Stomach (tissue), 8 donors: ENCODE measurements at regions not wholly inside any gene's neighbourhood (a gene's known extent, or its start where the extent isn't known, plus 50 kb on each side); places are given as distances from the start of the nearest gene placed in this dataset.

Source experiments
- DNase-seq, 2 donors: peaks; one replicate each; pipeline versions ENCODE4 v3.0.0 to v3.0.0-alpha.2; 2013 to 2019
- H3K27ac ChIP-seq, 5 donors: fragments of 200-600 bp in 4 of 5; sonication (generic) in 4 of 5; one replicate each; pipeline ENCODE4 v1.5.1; 2013 to 2019; ENCODE audit warnings: mild to moderate bottlenecking in 1 of 5, moderate library complexity in 1 of 5
- H3K27me3 ChIP-seq, 3 donors: fragments of 200-600 bp; sonication (generic); one replicate each; pipeline ENCODE4 v1.5.1; 2017 to 2019; ENCODE audit warnings: mixed run types in 1 of 3
- H3K36me3 ChIP-seq, 4 donors: fragments of 200-600 bp; sonication (generic); 1 replicate in 3 of 4; 2 replicates in 1 of 4; pipeline ENCODE4 v1.5.1; 2016 to 2019
- H3K4me1 ChIP-seq, 4 donors: fragments of 200-600 bp; sonication (generic); one replicate each; pipeline ENCODE4 v1.5.1; 2016 to 2019
- H3K4me3 ChIP-seq, 4 donors: fragments of 200-600 bp; sonication (generic) in 3 of 4; one replicate each; pipeline ENCODE4 v1.5.1; 2016 to 2019; ENCODE audit warnings: mild to moderate bottlenecking in 1 of 4
- H3K9me3 ChIP-seq, 4 donors: fragments of 200-600 bp; sonication (generic); one replicate each; pipeline ENCODE4 v1.5.1; 2016 to 2019
- EP300 ChIP-seq: sonication (generic); formaldehyde crosslinking; IDR thresholded peaks from one replicate; pipeline ENCODE4 v1.6.1; 2017; ENCODE audit warnings: antibody characterized with exemption
- POLR2A ChIP-seq, 4 donors: fragments of 450-650 bp; IDR thresholded peaks; one replicate each; pipeline ENCODE4 v1.6.1; 2016; ENCODE audit warnings: antibody characterized with exemption in 4 of 4, control low read depth in 2 of 4, mild to moderate bottlenecking in 1 of 4, moderate library complexity in 1 of 4
- POLR2AphosphoS5 ChIP-seq, 3 donors: sonication (generic); formaldehyde crosslinking; IDR thresholded peaks; one replicate each; pipeline ENCODE4 v1.6.1; 2016; ENCODE audit warnings: antibody characterized with exemption in 3 of 3
- WGBS, 5 donors: extraction: QIAGEN DNeasy Blood & Tissue Kit in 3 of 5; methylation state at CpG; one replicate each; pipeline versions ENCODE4 v1.1.5 to v1.1.7; 2013 to 2018; 5-methylcytosine and 5-hydroxymethylcytosine counted together
- intact Hi-C: fragments of 100-400 bp; cut with DNase I; formaldehyde crosslinking; loops from one replicate; pipeline ENCODE4 v1.15.1; 2023; ENCODE audit warnings: low total_unique reads
- TF ChIP-seq, protein P1 (sequence below), 7 experiments: fragments of 450-650 bp in 4 of 7; fragments of 200-600 bp in 3 of 7; sonication (generic) in 3 of 7; IDR thresholded peaks; one replicate each; pipeline ENCODE4 v1.5.1; 2016 to 2019; ENCODE audit warnings: antibody characterized with exemption in 7 of 7, control low read depth in 2 of 7, mild to moderate bottlenecking in 1 of 7
- donor health status: healthy with polysubstance abuse.
- donor health status: Bipolar disorder and iron deficiency.
- donor health status: healthy.

GRCh38 chr6:170096191-170096802, 194.6 kb downstream of the DLL1 start:
- peaks cover 0 to 8% (median 0%) of the 10 kb centered on the region in 4 donors for H3K9me3 ChIP-seq
- H3K27me3 ChIP-seq: peaks cover 0 to 17% (median 0%) of the 10 kb centered on the region in 3 donors
- no peak overlapping the region for H3K4me3 ChIP-seq
- no peaks in the 10 kb centered on the region for H3K36me3 ChIP-seq
- intact Hi-C loops: no loop called here
- H3K4me1 ChIP-seq: peaks cover 0 to 4% (median 0%) of the 10 kb centered on the region in 4 donors
- WGBS, 5 donors: 63 to 78% (median 72%) methylated on average over 19 to 23 of the region's 23 CpGs
- H3K27ac ChIP-seq: no peak overlapping the region
- TF ChIP-seq POLR2A (IDR thresholded peaks at IDR 0.05): no peak
- TF ChIP-seq, protein P1, sequence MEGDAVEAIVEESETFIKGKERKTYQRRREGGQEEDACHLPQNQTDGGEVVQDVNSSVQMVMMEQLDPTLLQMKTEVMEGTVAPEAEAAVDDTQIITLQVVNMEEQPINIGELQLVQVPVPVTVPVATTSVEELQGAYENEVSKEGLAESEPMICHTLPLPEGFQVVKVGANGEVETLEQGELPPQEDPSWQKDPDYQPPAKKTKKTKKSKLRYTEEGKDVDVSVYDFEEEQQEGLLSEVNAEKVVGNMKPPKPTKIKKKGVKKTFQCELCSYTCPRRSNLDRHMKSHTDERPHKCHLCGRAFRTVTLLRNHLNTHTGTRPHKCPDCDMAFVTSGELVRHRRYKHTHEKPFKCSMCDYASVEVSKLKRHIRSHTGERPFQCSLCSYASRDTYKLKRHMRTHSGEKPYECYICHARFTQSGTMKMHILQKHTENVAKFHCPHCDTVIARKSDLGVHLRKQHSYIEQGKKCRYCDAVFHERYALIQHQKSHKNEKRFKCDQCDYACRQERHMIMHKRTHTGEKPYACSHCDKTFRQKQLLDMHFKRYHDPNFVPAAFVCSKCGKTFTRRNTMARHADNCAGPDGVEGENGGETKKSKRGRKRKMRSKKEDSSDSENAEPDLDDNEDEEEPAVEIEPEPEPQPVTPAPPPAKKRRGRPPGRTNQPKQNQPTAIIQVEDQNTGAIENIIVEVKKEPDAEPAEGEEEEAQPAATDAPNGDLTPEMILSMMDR (IDR thresholded peaks at IDR 0.05): no peak
- no peak for TF ChIP-seq EP300
- TF ChIP-seq POLR2AphosphoS5 (IDR thresholded peaks at IDR 0.05): no peak
- DNase-seq: peak; percentile 14 to 38

DNA sequence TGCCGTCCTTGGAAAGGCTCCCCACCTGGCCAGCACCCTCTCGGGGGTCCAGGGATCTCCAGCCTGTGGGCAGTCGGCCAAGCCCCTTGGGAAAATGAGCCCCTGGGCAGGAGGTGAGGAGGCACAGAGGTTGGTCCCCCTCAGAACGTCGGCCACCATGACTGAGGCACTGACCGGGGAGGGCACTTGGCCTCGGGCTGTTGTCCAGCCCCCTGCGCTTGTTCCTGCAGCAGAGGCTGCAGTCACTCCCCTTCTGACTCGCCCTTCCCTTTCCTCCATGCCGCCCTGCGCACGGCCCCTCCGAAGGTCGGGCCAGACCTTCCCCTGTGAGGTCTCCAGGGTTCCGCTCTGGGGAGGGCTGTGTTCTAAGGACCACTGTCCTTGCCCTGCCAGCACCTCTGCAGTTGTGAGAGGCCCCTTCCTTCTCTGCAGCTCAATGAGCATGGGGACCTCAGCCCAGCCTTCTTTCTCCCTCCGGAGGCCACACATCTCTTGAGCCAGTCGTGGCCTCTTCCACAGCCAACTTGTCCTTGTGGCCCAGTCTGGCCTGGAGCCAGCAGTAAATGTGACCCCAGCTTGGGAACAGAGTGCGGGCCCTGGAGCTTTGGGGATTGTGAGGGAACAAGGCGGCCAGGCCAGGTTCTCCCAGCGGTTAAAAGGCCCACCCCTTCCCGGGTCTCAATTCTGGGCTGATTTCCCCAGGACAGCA, 195.5 kb downstream of the DLL1 start:
- TF ChIP-seq POLR2A (IDR thresholded peaks at IDR 0.05) (no peak), EP300 (no peak), POLR2AphosphoS5 (IDR thresholded peaks at IDR 0.05) (no peak)
- TF ChIP-seq, protein P1 (IDR thresholded peaks at IDR 0.05): no peak
- H3K27ac ChIP-seq: no peak overlapping the region
- no peaks in the 10 kb centered on the region for H3K36me3 ChIP-seq
- H3K4me3 ChIP-seq: no peak overlapping the region
- peak in 1 of 2 donors; percentile 21 for DNase-seq
- intact Hi-C loops: no loop called here
- no peaks in the 10 kb centered on the region for H3K9me3 ChIP-seq
- 84 to 90% (median 87%) methylated on average over 15 to 21 of the region's 21 CpGs for WGBS, 5 donors
- H3K4me1 ChIP-seq: peaks cover 0 to 4% (median 0%) of the 10 kb centered on the region in 4 donors
- peaks cover 0 to 17% (median 0%) of the 10 kb centered on the region in 3 donors for H3K27me3 ChIP-seq

DNA sequence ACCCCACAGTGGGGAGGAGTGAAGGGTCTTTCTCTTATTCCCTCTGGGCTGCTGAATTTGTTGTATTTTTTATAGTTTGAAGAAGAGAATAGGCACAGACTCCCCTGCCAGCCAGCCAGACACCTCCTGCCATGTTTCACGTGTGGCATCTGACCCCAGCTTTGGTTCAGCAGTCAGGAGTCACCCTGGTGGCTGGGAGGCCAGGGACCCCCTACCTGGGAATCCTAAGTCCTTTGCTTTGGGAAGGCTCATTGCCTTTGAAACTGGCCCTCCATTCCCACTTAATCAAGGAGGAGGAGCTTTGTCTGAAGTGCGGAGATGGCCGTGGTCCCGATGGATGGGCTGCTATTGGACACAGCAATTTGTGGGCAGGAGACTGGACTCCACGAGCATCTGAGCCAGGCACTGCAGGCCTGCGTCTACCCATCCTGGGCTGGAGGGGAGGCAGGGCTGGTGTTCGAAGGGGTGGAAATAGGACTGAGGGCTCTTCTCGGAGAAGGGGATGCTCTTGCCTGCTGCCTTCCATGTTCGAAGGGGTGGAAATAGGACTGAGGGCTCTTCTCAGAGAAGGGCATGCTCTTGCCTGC, 196.1 kb downstream of the DLL1 start:
- Histone ChIP-seq H3K27ac (no peak overlapping the region), H3K36me3 (no peaks in the 10 kb centered on the region), H3K27me3 (peaks cover 0 to 17% (median 0%) of the 10 kb centered on the region in 3 donors), H3K9me3 (no peaks in the 10 kb centered on the region), H3K4me1 (peaks cover 0 to 9% (median under 1%) of the 10 kb centered on the region in 4 donors), H3K4me3 (no peak overlapping the region)
- intact Hi-C loops: no loop called here
- DNase-seq: peak in 1 of 2 donors; percentile 21
- TF ChIP-seq EP300 (no peak), POLR2AphosphoS5 (IDR thresholded peaks at IDR 0.05) (no peak), POLR2A (IDR thresholded peaks at IDR 0.05) (no peak)
- TF ChIP-seq, protein P1 (IDR thresholded peaks at IDR 0.05): no peak
- WGBS, 5 donors: 81 to 94% (median 91%) methylated on average over 9 of the region's 9 CpGs

DNA sequence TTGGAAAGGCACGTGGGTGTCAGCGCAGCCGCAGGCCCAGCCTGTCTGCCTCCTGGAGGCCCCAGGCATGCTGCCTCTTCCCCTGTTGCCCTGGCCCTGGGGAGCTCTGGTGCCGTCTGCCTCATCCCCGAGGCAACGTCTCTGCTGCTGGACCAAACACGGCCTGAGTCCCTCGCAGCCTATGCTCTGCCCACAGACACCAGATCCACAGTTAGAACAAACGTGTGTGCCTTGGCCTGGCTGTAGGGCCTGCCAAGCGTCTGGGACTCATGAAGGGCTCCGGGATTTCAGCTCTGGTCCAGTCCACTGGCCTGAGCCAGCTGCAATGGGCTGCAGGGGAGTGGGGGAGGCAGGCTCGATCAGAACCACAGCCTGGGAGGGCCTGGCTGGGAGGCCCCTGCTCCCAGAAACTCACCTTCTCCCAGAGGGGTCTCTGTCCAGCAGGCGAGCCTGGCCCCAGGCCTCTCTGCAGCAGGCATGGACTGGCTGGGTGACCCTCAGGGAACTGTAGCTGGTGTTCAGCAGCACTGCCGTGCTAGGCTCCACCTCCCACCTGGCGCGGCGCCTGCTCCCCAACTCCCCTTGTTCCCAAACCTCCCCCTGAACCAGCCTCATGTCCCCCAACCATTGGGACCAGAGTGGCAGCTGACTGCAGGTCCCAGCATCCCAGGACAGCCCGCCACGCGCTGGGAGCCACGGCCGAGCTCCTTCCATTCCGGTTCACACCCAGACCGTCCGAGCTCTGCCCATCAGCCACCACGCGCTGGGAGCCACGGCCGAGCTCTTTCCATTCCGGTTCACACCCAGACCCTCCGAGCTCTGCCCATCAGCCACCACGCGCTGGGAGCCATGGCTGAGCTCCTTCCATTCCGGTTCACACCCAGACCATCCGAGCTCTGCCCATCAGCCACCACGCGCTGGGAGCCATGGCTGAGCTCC, 197.0 kb downstream of the DLL1 start:
- 82 to 93% (median 91%) methylated on average over 30 to 36 of the region's 37 CpGs for WGBS, 5 donors
- H3K27me3 ChIP-seq: peaks cover 0 to 17% (median 0%) of the 10 kb centered on the region in 3 donors
- no peaks in the 10 kb centered on the region for H3K36me3 ChIP-seq
- TF ChIP-seq POLR2AphosphoS5 (IDR thresholded peaks at IDR 0.05): no peak
- TF ChIP-seq EP300: no peak
- TF ChIP-seq, protein P1 (IDR thresholded peaks at IDR 0.05): no peak
- no peak overlapping the region for H3K4me3 ChIP-seq
- peak in 1 of 2 donors; percentile 25 for DNase-seq
- no peaks in the 10 kb centered on the region for H3K9me3 ChIP-seq
- no peak overlapping the region for H3K27ac ChIP-seq
- peaks cover 0 to 17% (median 4%) of the 10 kb centered on the region in 4 donors for H3K4me1 ChIP-seq
- intact Hi-C loops: no loop called here
